K562 (cell line): ENCODE measurements at regions not wholly inside any gene's neighbourhood (a gene's known extent, or its start where the extent isn't known, plus 50 kb on each side); places are given as distances from the start of the nearest gene placed in this dataset.

ENCODE experiments used
- ATAC-seq: fragments of 200-7000 bp; cut with Tn5 transposase; 3 replicates; pipeline ENCODE4 v1.9.1; 2020; ENCODE audit warnings: moderate library complexity
- BruUV-seq: library from RNA; stranded (reverse); fragments of 400-500 nt; replicated peaks from 2 replicates; lab custom pipeline; 2021; lab: Mats Ljungman, UMichigan
- CTCF ChIA-PET: fragments of 300-600 bp; formaldehyde crosslinking; extraction: SDS; loops from one replicate; lab custom pipeline; 2021; ENCODE audit warnings: low intra/inter-chr PET ratio; lab: Yijun Ruan, JAX
- POLR2A ChIA-PET: fragments of 300-600, 350-650 bp; sonication (Branson Sonifier 250); formaldehyde crosslinking; extraction: SDS; loops from one replicate; lab custom pipeline; 2021; ENCODE audit warnings: antibody characterized with exemption, inconsistent platforms; lab: Yijun Ruan, JAX
- DNase-seq, 4 experiments: peaks; one replicate each; pipeline versions ENCODE4 v3.0.0 to v3.0.0-alpha.2; 2011 to 2018; ENCODE audit warnings: low spot score in 3 of 4, mixed read lengths in 3 of 4; ENCODE audit errors: extremely low read depth in 1 of 4
- FAIRE-seq: peaks from 2 replicates; lab custom pipeline; 2011; peaks lifted over from hg19 to GRCh38; lab: Jason Lieb, UNC
- H2AFZ ChIP-seq: 2 replicates; pipeline ENCODE4 v1.6.0; 2011; ENCODE audit warnings: low read depth, low read length, control low read depth, inconsistent platforms
- H3K27ac ChIP-seq: fragments of 200-600 bp; 3 replicates; pipeline ENCODE4 v1.8.0; 2011; ENCODE audit warnings: low read depth, mild to moderate bottlenecking, control low read depth, inconsistent platforms, low read length, moderate library complexity, mixed read lengths; ENCODE audit errors: extremely low read depth
- H3K27me3 ChIP-seq, 2 experiments: fragments of 300-600 bp in 1 of 2; 2 replicates in 1 of 2; 3 replicates in 1 of 2; pipeline versions ENCODE4 v1.6.0 to v1.8.0; 2011; ENCODE audit warnings: inconsistent platforms in 2 of 2, low read length in 2 of 2, mild to moderate bottlenecking in 1 of 2, mixed read lengths in 1 of 2, moderate library complexity in 1 of 2; ENCODE audit not compliant: control insufficient read depth in 2 of 2, insufficient read depth in 2 of 2
- H3K36me3 ChIP-seq: fragments of 300-600 bp; 3 replicates; pipeline ENCODE4 v1.8.0; 2011; ENCODE audit warnings: mild to moderate bottlenecking, low read length, inconsistent platforms; ENCODE audit not compliant: control insufficient read depth, insufficient read depth
- H3K4me1 ChIP-seq, 2 experiments: fragments of 200-600 bp in 1 of 2; replicated peaks in 1 of 2; 2 replicates in 1 of 2; 3 replicates in 1 of 2; pipeline versions ENCODE4 v1.5.1 to v1.8.0; 2011; ENCODE audit warnings: inconsistent platforms in 2 of 2, low read length in 2 of 2, mild to moderate bottlenecking in 1 of 2, mixed read lengths in 1 of 2, moderate library complexity in 1 of 2; ENCODE audit not compliant: control insufficient read depth in 2 of 2, insufficient read depth in 2 of 2
- H3K4me2 ChIP-seq: 2 replicates; pipeline ENCODE4 v1.6.1; 2011; ENCODE audit warnings: low read length, control low read depth, inconsistent platforms, mixed read lengths; ENCODE audit not compliant: insufficient read depth
- H3K4me3 ChIP-seq: fragments of 200-600 bp; sonication (generic), shearing (Covaris generic); 2 replicates; pipeline ENCODE4 v1.5.1; 2016; ENCODE audit warnings: control low read depth, inconsistent platforms
- H3K79me2 ChIP-seq: fragments of 200-600 bp; 3 replicates; pipeline ENCODE4 v1.8.0; 2011; ENCODE audit warnings: low read length, inconsistent platforms; ENCODE audit not compliant: control insufficient read depth, insufficient read depth
- H3K9ac ChIP-seq, 2 experiments: 2 replicates each; pipeline versions ENCODE4 v1.6.0 to v1.6.1; 2011; ENCODE audit warnings: low read depth in 2 of 2, low read length in 2 of 2, control low read depth in 1 of 2, inconsistent platforms in 1 of 2, mild to moderate bottlenecking in 1 of 2, mixed read lengths in 1 of 2; ENCODE audit not compliant: insufficient read depth in 1 of 2
- H3K9me1 ChIP-seq: one replicate; pipeline ENCODE4 v1.6.0; 2011; ENCODE audit warnings: inconsistent platforms, mild to moderate bottlenecking, low read length, moderate library complexity; ENCODE audit not compliant: control insufficient read depth, insufficient read depth
- H3K9me3 ChIP-seq: replicated peaks from 2 replicates; pipeline ENCODE4 v1.5.1; 2011; ENCODE audit warnings: low read depth, low read length, inconsistent platforms; ENCODE audit not compliant: control insufficient read depth, insufficient read depth
- H4K20me1 ChIP-seq: replicated peaks from 2 replicates; pipeline ENCODE4 v1.6.1; 2011; ENCODE audit warnings: low read length, inconsistent platforms, mixed read lengths; ENCODE audit not compliant: control insufficient read depth, insufficient read depth
- AFF1 ChIP-seq, 2 experiments: fragments of 450-650 bp; IDR thresholded peaks; 2 replicates each; pipeline ENCODE4 v1.6.1; 2018; ENCODE audit warnings: mild to moderate bottlenecking in 2 of 2, low read depth in 1 of 2; ENCODE audit not compliant: partially characterized antibody in 2 of 2
- ARNT ChIP-seq, 2 experiments: fragments of 450-650 bp; IDR thresholded peaks; 2 replicates each; pipeline ENCODE4 v1.6.1; 2016; ENCODE audit warnings: mild to moderate bottlenecking in 1 of 2
- HNRNPL ChIP-seq: fragments of 200-400 bp; formaldehyde crosslinking; IDR thresholded peaks from 2 replicates; pipeline ENCODE4 v1.6.1; 2017; ENCODE audit warnings: low read depth, mild to moderate bottlenecking, low read length
- MEF2A ChIP-seq: IDR thresholded peaks from 2 replicates; pipeline ENCODE4 v1.6.1; 2011; ENCODE audit warnings: low read depth, mild to moderate bottlenecking, low read length, moderate library complexity; ENCODE audit not compliant: control insufficient read depth
- SIN3A ChIP-seq, 2 experiments: fragments of 150-350 bp in 1 of 2; IDR thresholded peaks; 2 replicates each; pipeline ENCODE4 v1.6.1; 2011 to 2016; ENCODE audit warnings: borderline replicate concordance in 2 of 2, low read depth in 2 of 2, low read length in 2 of 2, mild to moderate bottlenecking in 2 of 2, moderate library complexity in 2 of 2; ENCODE audit not compliant: control insufficient read depth in 1 of 2
- THRB ChIP-seq: fragments of 450-650 bp; formaldehyde crosslinking; conservative IDR thresholded peaks from 2 replicates; pipeline ENCODE4 v1.4.0; 2022; ENCODE audit warnings: mild to moderate bottlenecking, missing genetic modification characterization
- USF1 ChIP-seq: sonication (generic); formaldehyde crosslinking; IDR thresholded peaks from 2 replicates; pipeline ENCODE4 v1.9.0; 2022; ENCODE audit warnings: mild to moderate bottlenecking, missing genetic modification reagents
- ZBTB34 ChIP-seq: fragments of 250-450 bp; sonication (Bioruptor Pico); IDR thresholded peaks from 2 replicates; pipeline ENCODE4 v1.8.0; 2021; ENCODE audit warnings: mild to moderate bottlenecking, moderate library complexity
- ZFPM2 ChIP-seq: fragments of 250-450 bp; sonication (Bioruptor Pico); IDR thresholded peaks from 2 replicates; pipeline ENCODE4 v1.5.1; 2022; ENCODE audit warnings: mild to moderate bottlenecking
- in situ Hi-C: fragments of 300-500 bp; cut with MboI; formaldehyde crosslinking; loops from 4 replicates; pipeline ENCODE4 v1.15.0; 2018; ENCODE audit warnings: inconsistent platforms, mixed read lengths
- intact Hi-C: fragments of 100-400 bp; cut with micrococcal nuclease; formaldehyde crosslinking; loops from 2 replicates; pipeline ENCODE4 v1.14.2; 2022

GRCh38 chr6:21906826-21907225, 313.3 kb downstream of the SOX4 start:
- Histone ChIP-seq H3K9ac (no peak overlapping the region), H3K27ac (no peak overlapping the region), H3K9me3 (no peaks in the 10 kb centered on the region), H3K4me3 (no peak overlapping the region), H3K4me2 (no peak overlapping the region), H3K4me1 (no peaks in the 10 kb centered on the region), H3K79me2 (no peaks in the 10 kb centered on the region), H4K20me1 (no peaks in the 10 kb centered on the region), H3K27me3 (peaks cover 19 to 35% of the 10 kb centered on the region in 2 experiments), H3K36me3 (no peaks in the 10 kb centered on the region), H3K9me1 (no peaks in the 10 kb centered on the region), H2AFZ (no peak overlapping the region)
- DNase-seq (no peak), ATAC-seq (no peak), FAIRE-seq (no peak)
- ChIA-PET POLR2A (interaction anchor here (0.5 kb wide), 1 partner anchor 17 kb away, joined by 3 read pairs; no protein-coding TSS in a partner anchor), CTCF (no interaction called here)
- in situ Hi-C loops, result no loop called here
- no TSS peak for BruUV-seq
- intact Hi-C loops, result no loop called here
- TF ChIP-seq ARNT (IDR thresholded peaks at IDR 0.05) (no peak), ZBTB34 (CRISPR knock-in tag) (no peak), MEF2A (no peak), THRB (CRISPR knock-in tag) (no peak), ZFPM2 (CRISPR knock-in tag) (no peak), HNRNPL (no peak), USF1 (CRISPR knock-in tag) (no peak), AFF1 (IDR thresholded peaks at IDR 0.05; ENCODE audit: low read depth in 1 of 2, partially characterized antibody in 2 of 2) (no peak), SIN3A (IDR thresholded peaks at IDR 0.05; ENCODE audit: borderline replicate concordance in 2 of 2, control insufficient read depth in 1 of 2, low read depth in 2 of 2, low read length in 2 of 2) (no peak)
